Mammary epithelial cell (primary cell): ENCODE measurements at regions not wholly inside any gene's neighbourhood (a gene's known extent, or its start where the extent isn't known, plus 50 kb on each side); places are given as distances from the start of the nearest gene placed in this dataset.

ENCODE experiments used
- EZH2 ChIP-seq: IDR thresholded peaks from 2 replicates; pipeline ENCODE4 v1.6.1; 2012; ENCODE audit warnings: low read length, inconsistent platforms, borderline replicate concordance
- TF ChIP-seq, protein P1 (sequence below), 2 donors: IDR thresholded peaks in 1 of 2; conservative IDR thresholded peaks in 1 of 2; 2 replicates each; pipeline ENCODE4 v1.5.1; 2011 to 2012; ENCODE audit warnings: inconsistent platforms in 2 of 2, low read length in 2 of 2, mild to moderate bottlenecking in 2 of 2, control low read depth in 1 of 2, low read depth in 1 of 2; ENCODE audit not compliant: insufficient read depth in 1 of 2; ENCODE audit errors: extremely low read depth in 1 of 2

DNA sequence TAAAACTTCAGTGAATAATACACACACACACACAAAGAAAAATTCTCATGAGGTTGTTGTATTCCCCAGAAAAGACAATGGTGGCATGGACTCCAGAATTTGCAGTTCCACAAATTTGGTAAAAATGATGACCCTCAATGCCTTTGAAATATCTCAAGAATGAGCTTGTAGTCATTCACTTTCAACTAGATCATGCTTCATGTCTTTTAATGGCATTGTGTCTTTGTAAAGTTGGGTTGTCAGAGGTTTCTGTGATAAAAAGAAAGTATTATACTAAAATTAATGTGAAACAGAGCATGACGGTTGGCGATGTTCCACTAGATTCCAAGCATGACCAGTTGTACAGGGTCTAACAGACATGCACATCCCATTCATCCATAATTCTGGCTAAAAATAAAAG is 685.0 kb upstream of the FRG1 start:
- TF ChIP-seq, protein P1, sequence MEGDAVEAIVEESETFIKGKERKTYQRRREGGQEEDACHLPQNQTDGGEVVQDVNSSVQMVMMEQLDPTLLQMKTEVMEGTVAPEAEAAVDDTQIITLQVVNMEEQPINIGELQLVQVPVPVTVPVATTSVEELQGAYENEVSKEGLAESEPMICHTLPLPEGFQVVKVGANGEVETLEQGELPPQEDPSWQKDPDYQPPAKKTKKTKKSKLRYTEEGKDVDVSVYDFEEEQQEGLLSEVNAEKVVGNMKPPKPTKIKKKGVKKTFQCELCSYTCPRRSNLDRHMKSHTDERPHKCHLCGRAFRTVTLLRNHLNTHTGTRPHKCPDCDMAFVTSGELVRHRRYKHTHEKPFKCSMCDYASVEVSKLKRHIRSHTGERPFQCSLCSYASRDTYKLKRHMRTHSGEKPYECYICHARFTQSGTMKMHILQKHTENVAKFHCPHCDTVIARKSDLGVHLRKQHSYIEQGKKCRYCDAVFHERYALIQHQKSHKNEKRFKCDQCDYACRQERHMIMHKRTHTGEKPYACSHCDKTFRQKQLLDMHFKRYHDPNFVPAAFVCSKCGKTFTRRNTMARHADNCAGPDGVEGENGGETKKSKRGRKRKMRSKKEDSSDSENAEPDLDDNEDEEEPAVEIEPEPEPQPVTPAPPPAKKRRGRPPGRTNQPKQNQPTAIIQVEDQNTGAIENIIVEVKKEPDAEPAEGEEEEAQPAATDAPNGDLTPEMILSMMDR (conservative IDR thresholded peaks at IDR 0.05 in 1 of 2, IDR thresholded peaks at IDR 0.05 in 1 of 2; ENCODE audit: extremely low read depth in 1 of 2, insufficient read depth in 1 of 2, low read depth in 1 of 2, low read length in 2 of 2), result no peak
- TF ChIP-seq EZH2, result no peak
